GM19452 (cell line): ENCODE measurements at regions not wholly inside any gene's neighbourhood (a gene's known extent, or its start where the extent isn't known, plus 50 kb on each side); places are given as distances from the start of the nearest gene placed in this dataset.

Experiments
- ATAC-seq: cut with Tn5 transposase; IDR thresholded peaks from one replicate; pipeline ENCODE4 v1.9.1; 2021; ENCODE audit not compliant: unreplicated experiment

GRCh38 chr14:65348137-65348536, 64.4 kb upstream of the FUT8 start:
- no peak for ATAC-seq

GRCh38 chr14:65349100-65349499, 63.4 kb upstream of the FUT8 start:
- ATAC-seq: no peak

- no peak for ATAC-seq
Observed at GRCh38 chr14:65351493-65352194, 60.9 kb upstream of the FUT8 start.

GRCh38 chr14:65352964-65353530, 59.5 kb upstream of the FUT8 start:
- ATAC-seq: no peak

GRCh38 chr14:65354131-65354530, 58.4 kb upstream of the FUT8 start:
- no peak for ATAC-seq

GRCh38 chr14:65354715-65355114, 57.8 kb upstream of the FUT8 start:
- no peak for ATAC-seq

- no peak for ATAC-seq
Observed at GRCh38 chr14:65356327-65356836, 56.1 kb upstream of the FUT8 start.

- ATAC-seq: no peak
Observed at GRCh38 chr14:65357113-65357512, 55.4 kb upstream of the FUT8 start.

GRCh38 chr14:65357689-65358088, 54.8 kb upstream of the FUT8 start:
- no peak for ATAC-seq

- ATAC-seq: no peak
Observed at GRCh38 chr14:65359503-65359902, 53.0 kb upstream of the FUT8 start.

- ATAC-seq: no peak
Observed at GRCh38 chr14:65360144-65360784, 52.3 kb upstream of the FUT8 start.

GRCh38 chr14:65361920-65362319, 50.6 kb upstream of the FUT8 start:
- ATAC-seq: no peak
